Suprapubic skin (tissue), 4 donors: ENCODE measurements at regions not wholly inside any gene's neighbourhood (a gene's known extent, or its start where the extent isn't known, plus 50 kb on each side); places are given as distances from the start of the nearest gene placed in this dataset.

Experiments
- POLR2A ChIP-seq, 2 donors: fragments of 450-650 bp; IDR thresholded peaks; one replicate each; pipeline ENCODE4 v1.6.1; 2017; ENCODE audit warnings: antibody characterized with exemption in 2 of 2, mild to moderate bottlenecking in 2 of 2, moderate library complexity in 2 of 2
- POLR2AphosphoS5 ChIP-seq, 3 donors: sonication (generic); formaldehyde crosslinking; IDR thresholded peaks; one replicate each; pipeline ENCODE4 v1.6.1; 2017; ENCODE audit warnings: antibody characterized with exemption in 3 of 3

GRCh38 chr15:62929000-62929357 lies 113.6 kb upstream of the TPM1 start:
- TF ChIP-seq POLR2AphosphoS5 (IDR thresholded peaks at IDR 0.05) (no peak), POLR2A (IDR thresholded peaks at IDR 0.05) (no peak)
